Fibroblast of the aortic adventitia (primary cell): ENCODE measurements at regions not wholly inside any gene's neighbourhood (a gene's known extent, or its start where the extent isn't known, plus 50 kb on each side); places are given as distances from the start of the nearest gene placed in this dataset.

Experiments used
- DNase-seq: peaks from one replicate; pipeline ENCODE4 v3.0.0-alpha.2; 2010; ENCODE audit warnings: low read depth
- H3K4me3 ChIP-seq: 2 replicates; pipeline ENCODE4 v1.5.1; 2011; ENCODE audit warnings: low read depth, mild to moderate bottlenecking, control low read depth, low read length, moderate library complexity
- TF ChIP-seq, protein P1 (sequence below): IDR thresholded peaks from 2 replicates; pipeline ENCODE4 v1.5.1; 2011; ENCODE audit warnings: mild to moderate bottlenecking, low read length, control low read depth, inconsistent platforms; ENCODE audit not compliant: insufficient read depth

DNA sequence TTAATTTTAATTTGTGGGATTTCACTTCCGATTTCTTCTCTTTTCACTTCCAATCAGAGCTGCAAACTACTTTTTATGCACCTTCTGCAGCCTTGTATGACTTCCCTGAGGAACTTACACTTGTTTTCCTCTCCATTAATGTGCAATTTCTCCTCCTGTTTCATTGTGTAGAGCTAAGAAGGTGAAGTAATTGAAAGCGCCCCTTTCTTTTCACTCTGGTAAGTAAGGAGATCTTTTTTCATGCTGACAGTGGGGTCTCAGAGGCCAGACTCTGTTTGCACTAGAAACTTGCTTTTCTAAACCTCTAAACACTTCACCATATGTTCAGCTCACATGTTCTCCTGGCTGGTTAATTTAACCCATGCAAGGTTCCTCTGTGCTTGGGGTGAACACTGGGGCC is 117.0 kb downstream of the FANCF start:
- no peak for DNase-seq
- no peak overlapping the region for H3K4me3 ChIP-seq
- TF ChIP-seq, protein P1, sequence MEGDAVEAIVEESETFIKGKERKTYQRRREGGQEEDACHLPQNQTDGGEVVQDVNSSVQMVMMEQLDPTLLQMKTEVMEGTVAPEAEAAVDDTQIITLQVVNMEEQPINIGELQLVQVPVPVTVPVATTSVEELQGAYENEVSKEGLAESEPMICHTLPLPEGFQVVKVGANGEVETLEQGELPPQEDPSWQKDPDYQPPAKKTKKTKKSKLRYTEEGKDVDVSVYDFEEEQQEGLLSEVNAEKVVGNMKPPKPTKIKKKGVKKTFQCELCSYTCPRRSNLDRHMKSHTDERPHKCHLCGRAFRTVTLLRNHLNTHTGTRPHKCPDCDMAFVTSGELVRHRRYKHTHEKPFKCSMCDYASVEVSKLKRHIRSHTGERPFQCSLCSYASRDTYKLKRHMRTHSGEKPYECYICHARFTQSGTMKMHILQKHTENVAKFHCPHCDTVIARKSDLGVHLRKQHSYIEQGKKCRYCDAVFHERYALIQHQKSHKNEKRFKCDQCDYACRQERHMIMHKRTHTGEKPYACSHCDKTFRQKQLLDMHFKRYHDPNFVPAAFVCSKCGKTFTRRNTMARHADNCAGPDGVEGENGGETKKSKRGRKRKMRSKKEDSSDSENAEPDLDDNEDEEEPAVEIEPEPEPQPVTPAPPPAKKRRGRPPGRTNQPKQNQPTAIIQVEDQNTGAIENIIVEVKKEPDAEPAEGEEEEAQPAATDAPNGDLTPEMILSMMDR = no peak

- H3K4me3 ChIP-seq = no peak overlapping the region
- no peak for DNase-seq
- TF ChIP-seq, protein P1 = no peak
Measured at GRCh38 chr11:22497474-22497873, 128.1 kb downstream of the FANCF start.

GRCh38 chr11:22491555-22492225 is 133.9 kb downstream of the FANCF start:
- no peak for DNase-seq
- no peak overlapping the region for H3K4me3 ChIP-seq
- TF ChIP-seq, protein P1 = no peak

GRCh38 chr11:22479971-22480720 is 142.0 kb downstream of the SLC17A6 start:
- DNase-seq = no peak
- TF ChIP-seq, protein P1 = no peak
- no peak overlapping the region for H3K4me3 ChIP-seq

- no peak overlapping the region for H3K4me3 ChIP-seq
- DNase-seq = no peak
- TF ChIP-seq, protein P1 = no peak
Measured at GRCh38 chr11:22479208-22479607, 141.0 kb downstream of the SLC17A6 start.

DNA sequence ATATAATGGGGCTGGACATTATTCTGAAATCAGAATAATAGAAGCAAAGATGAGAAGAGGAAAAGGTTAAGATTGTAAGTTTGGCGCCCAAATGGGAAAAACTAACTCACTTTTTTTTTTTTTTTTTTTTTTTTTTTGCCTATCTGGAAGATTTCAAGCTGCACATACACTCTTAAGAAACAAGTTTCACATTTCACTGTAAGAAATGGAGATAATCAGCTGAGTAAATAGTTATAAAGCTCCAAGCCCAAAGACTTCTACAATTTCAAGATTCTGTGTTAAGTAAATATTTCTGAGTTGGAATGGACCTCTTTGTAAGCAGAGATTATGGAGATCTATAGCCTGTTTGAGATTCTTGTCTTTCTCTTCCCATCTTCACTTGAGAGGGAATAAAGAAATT is 140.0 kb downstream of the SLC17A6 start:
- TF ChIP-seq, protein P1 = no peak
- no peak for DNase-seq
- no peak overlapping the region for H3K4me3 ChIP-seq

GRCh38 chr11:22477312-22477711 is 139.1 kb downstream of the SLC17A6 start:
- TF ChIP-seq, protein P1 = no peak
- no peak overlapping the region for H3K4me3 ChIP-seq
- DNase-seq = no peak
